ENCODE measurements at regions not wholly inside any gene's neighbourhood (a gene's known extent, or its start where the extent isn't known, plus 50 kb on each side); places are given as distances from the start of the nearest gene placed in this dataset.

GRCh38 chr9:89970701-89971100 is 365.9 kb downstream of the GADD45G start:
- no peak overlapping the region for H3K4me3 ChIP-seq (ENCODE audit: low read depth, low read length)
- H3K4me1 ChIP-seq (ENCODE audit: control insufficient read depth, insufficient read depth, low read length) = no peaks in the 10 kb centered on the region
- 94% methylated on average over 15 of the region's 15 CpGs for WGBS (ENCODE audit: insufficient coverage)

GRCh38 chr9:89972535-89972934 is 367.7 kb downstream of the GADD45G start:
- H3K4me1 ChIP-seq (ENCODE audit: control insufficient read depth, insufficient read depth, low read length) = no peaks in the 10 kb centered on the region
- no peak overlapping the region for H3K27ac ChIP-seq (ENCODE audit: low read depth, low read length)
- H3K9me3 ChIP-seq (ENCODE audit: control insufficient read depth, insufficient read depth, low read length) = no peaks in the 10 kb centered on the region
- H3K4me3 ChIP-seq (ENCODE audit: low read depth, low read length) = no peak overlapping the region
- no peaks in the 10 kb centered on the region for H3K27me3 ChIP-seq (ENCODE audit: control insufficient read depth, insufficient read depth, low read length)
- 100% methylated on average over 2 of the region's 5 CpGs for WGBS (ENCODE audit: insufficient coverage)
- no peaks in the 10 kb centered on the region for H3K36me3 ChIP-seq (ENCODE audit: control insufficient read depth, insufficient read depth, low read length)
- DNase-seq (ENCODE audit: low read depth in 4 of 6, low spot score in 6 of 6) = no peak

More at GRCh38 chr9:89970701-89971100, 365.9 kb downstream of the GADD45G start:
- Histone ChIP-seq H3K9me3 (ENCODE audit: control insufficient read depth, insufficient read depth, low read length) (no peaks in the 10 kb centered on the region), H3K36me3 (ENCODE audit: control insufficient read depth, insufficient read depth, low read length) (no peaks in the 10 kb centered on the region), H3K27me3 (ENCODE audit: control insufficient read depth, insufficient read depth, low read length) (no peaks in the 10 kb centered on the region), H3K27ac (ENCODE audit: low read depth, low read length) (no peak overlapping the region)
- DNase-seq (ENCODE audit: low read depth in 4 of 6, low spot score in 6 of 6) = no peak

GRCh38 chr9:89974582-89974981 is 369.8 kb downstream of the GADD45G start:
- no peak overlapping the region for H3K27ac ChIP-seq (ENCODE audit: low read depth, low read length)
- no peaks in the 10 kb centered on the region for H3K27me3 ChIP-seq (ENCODE audit: control insufficient read depth, insufficient read depth, low read length)
- DNase-seq (ENCODE audit: low read depth in 4 of 6, low spot score in 6 of 6) = no peak
- H3K4me3 ChIP-seq (ENCODE audit: low read depth, low read length) = no peak overlapping the region
- H3K9me3 ChIP-seq (ENCODE audit: control insufficient read depth, insufficient read depth, low read length) = no peaks in the 10 kb centered on the region
- no peaks in the 10 kb centered on the region for H3K36me3 ChIP-seq (ENCODE audit: control insufficient read depth, insufficient read depth, low read length)
- H3K4me1 ChIP-seq (ENCODE audit: control insufficient read depth, insufficient read depth, low read length) = no peaks in the 10 kb centered on the region

GRCh38 chr9:89975024-89975423 is 370.2 kb downstream of the GADD45G start:
- no CpG with 5 or more reads among the region's 1 CpG for WGBS (ENCODE audit: insufficient coverage)
- H3K27ac ChIP-seq (ENCODE audit: low read depth, low read length) = no peak overlapping the region
- H3K9me3 ChIP-seq (ENCODE audit: control insufficient read depth, insufficient read depth, low read length) = no peaks in the 10 kb centered on the region
- no peaks in the 10 kb centered on the region for H3K4me1 ChIP-seq (ENCODE audit: control insufficient read depth, insufficient read depth, low read length)
- H3K4me3 ChIP-seq (ENCODE audit: low read depth, low read length) = no peak overlapping the region
- no peaks in the 10 kb centered on the region for H3K36me3 ChIP-seq (ENCODE audit: control insufficient read depth, insufficient read depth, low read length)
- H3K27me3 ChIP-seq (ENCODE audit: control insufficient read depth, insufficient read depth, low read length) = no peaks in the 10 kb centered on the region
- DNase-seq (ENCODE audit: low read depth in 4 of 6, low spot score in 6 of 6) = no peak

- Histone ChIP-seq H3K36me3 (ENCODE audit: control insufficient read depth, insufficient read depth, low read length) (no peaks in the 10 kb centered on the region), H3K4me1 (ENCODE audit: control insufficient read depth, insufficient read depth, low read length) (no peaks in the 10 kb centered on the region), H3K9me3 (ENCODE audit: control insufficient read depth, insufficient read depth, low read length) (no peaks in the 10 kb centered on the region), H3K4me3 (ENCODE audit: low read depth, low read length) (no peak overlapping the region), H3K27me3 (ENCODE audit: control insufficient read depth, insufficient read depth, low read length) (no peaks in the 10 kb centered on the region), H3K27ac (ENCODE audit: low read depth, low read length) (no peak overlapping the region)
- WGBS (ENCODE audit: insufficient coverage) = 63% methylated on average over 2 of the region's 2 CpGs
- no peak for DNase-seq (ENCODE audit: low read depth in 4 of 6, low spot score in 6 of 6)
Observed at GRCh38 chr9:89975630-89976029, 370.8 kb downstream of the GADD45G start.

- Histone ChIP-seq H3K27me3 (ENCODE audit: control insufficient read depth, insufficient read depth, low read length) (no peaks in the 10 kb centered on the region), H3K9me3 (ENCODE audit: control insufficient read depth, insufficient read depth, low read length) (no peaks in the 10 kb centered on the region), H3K27ac (ENCODE audit: low read depth, low read length) (no peak overlapping the region), H3K4me3 (ENCODE audit: low read depth, low read length) (no peak overlapping the region), H3K4me1 (ENCODE audit: control insufficient read depth, insufficient read depth, low read length) (no peaks in the 10 kb centered on the region), H3K36me3 (ENCODE audit: control insufficient read depth, insufficient read depth, low read length) (no peaks in the 10 kb centered on the region)
- no peak for DNase-seq (ENCODE audit: low read depth in 4 of 6, low spot score in 6 of 6)
- WGBS (ENCODE audit: insufficient coverage) = 45% methylated on average over 3 of the region's 4 CpGs
Observed at GRCh38 chr9:89978185-89978584, 373.4 kb downstream of the GADD45G start.

- no peaks in the 10 kb centered on the region for H3K9me3 ChIP-seq (ENCODE audit: control insufficient read depth, insufficient read depth, low read length)
- no peak overlapping the region for H3K4me3 ChIP-seq (ENCODE audit: low read depth, low read length)
- H3K27me3 ChIP-seq (ENCODE audit: control insufficient read depth, insufficient read depth, low read length) = no peaks in the 10 kb centered on the region
- no peak overlapping the region for H3K27ac ChIP-seq (ENCODE audit: low read depth, low read length)
- H3K4me1 ChIP-seq (ENCODE audit: control insufficient read depth, insufficient read depth, low read length) = no peaks in the 10 kb centered on the region
- peak in 1 of 6 donors; percentile 41 for DNase-seq (ENCODE audit: low read depth in 4 of 6, low spot score in 6 of 6)
- WGBS (ENCODE audit: insufficient coverage) = no CpG with 5 or more reads among the region's 5 CpGs
- H3K36me3 ChIP-seq (ENCODE audit: control insufficient read depth, insufficient read depth, low read length) = no peaks in the 10 kb centered on the region
Observed at GRCh38 chr9:89980600-89980999, 375.8 kb downstream of the GADD45G start.

- Histone ChIP-seq H3K9me3 (ENCODE audit: control insufficient read depth, insufficient read depth, low read length) (no peaks in the 10 kb centered on the region), H3K27ac (ENCODE audit: low read depth, low read length) (no peak overlapping the region), H3K4me3 (ENCODE audit: low read depth, low read length) (no peak overlapping the region), H3K4me1 (ENCODE audit: control insufficient read depth, insufficient read depth, low read length) (no peaks in the 10 kb centered on the region), H3K27me3 (ENCODE audit: control insufficient read depth, insufficient read depth, low read length) (no peaks in the 10 kb centered on the region), H3K36me3 (ENCODE audit: control insufficient read depth, insufficient read depth, low read length) (no peaks in the 10 kb centered on the region)
- DNase-seq (ENCODE audit: low read depth in 4 of 6, low spot score in 6 of 6) = no peak
- 72% methylated on average over 3 of the region's 3 CpGs for WGBS (ENCODE audit: insufficient coverage)
Observed at GRCh38 chr9:89982016-89982415, 377.2 kb downstream of the GADD45G start.

GRCh38 chr9:89983411-89983810 is 378.6 kb downstream of the GADD45G start:
- Histone ChIP-seq H3K27me3 (ENCODE audit: control insufficient read depth, insufficient read depth, low read length) (no peaks in the 10 kb centered on the region), H3K27ac (ENCODE audit: low read depth, low read length) (no peak overlapping the region), H3K36me3 (ENCODE audit: control insufficient read depth, insufficient read depth, low read length) (no peaks in the 10 kb centered on the region), H3K9me3 (ENCODE audit: control insufficient read depth, insufficient read depth, low read length) (no peaks in the 10 kb centered on the region), H3K4me1 (ENCODE audit: control insufficient read depth, insufficient read depth, low read length) (no peaks in the 10 kb centered on the region), H3K4me3 (ENCODE audit: low read depth, low read length) (no peak overlapping the region)
- DNase-seq (ENCODE audit: low read depth in 4 of 6, low spot score in 6 of 6) = no peak
- no CpG with 5 or more reads among the region's 3 CpGs for WGBS (ENCODE audit: insufficient coverage)

- 64% methylated on average over 1 of the region's 1 CpG for WGBS (ENCODE audit: insufficient coverage)
- no peaks in the 10 kb centered on the region for H3K4me1 ChIP-seq (ENCODE audit: control insufficient read depth, insufficient read depth, low read length)
- H3K27me3 ChIP-seq (ENCODE audit: control insufficient read depth, insufficient read depth, low read length) = no peaks in the 10 kb centered on the region
- H3K36me3 ChIP-seq (ENCODE audit: control insufficient read depth, insufficient read depth, low read length) = no peaks in the 10 kb centered on the region
- no peak for DNase-seq (ENCODE audit: low read depth in 4 of 6, low spot score in 6 of 6)
- H3K27ac ChIP-seq (ENCODE audit: low read depth, low read length) = no peak overlapping the region
- no peak overlapping the region for H3K4me3 ChIP-seq (ENCODE audit: low read depth, low read length)
- no peaks in the 10 kb centered on the region for H3K9me3 ChIP-seq (ENCODE audit: control insufficient read depth, insufficient read depth, low read length)
Observed at GRCh38 chr9:89984214-89984613, 379.4 kb downstream of the GADD45G start.
